ENCODE measurements at regions not wholly inside any gene's neighbourhood (a gene's known extent, or its start where the extent isn't known, plus 50 kb on each side); places are given as distances from the start of the nearest gene placed in this dataset.

DNA sequence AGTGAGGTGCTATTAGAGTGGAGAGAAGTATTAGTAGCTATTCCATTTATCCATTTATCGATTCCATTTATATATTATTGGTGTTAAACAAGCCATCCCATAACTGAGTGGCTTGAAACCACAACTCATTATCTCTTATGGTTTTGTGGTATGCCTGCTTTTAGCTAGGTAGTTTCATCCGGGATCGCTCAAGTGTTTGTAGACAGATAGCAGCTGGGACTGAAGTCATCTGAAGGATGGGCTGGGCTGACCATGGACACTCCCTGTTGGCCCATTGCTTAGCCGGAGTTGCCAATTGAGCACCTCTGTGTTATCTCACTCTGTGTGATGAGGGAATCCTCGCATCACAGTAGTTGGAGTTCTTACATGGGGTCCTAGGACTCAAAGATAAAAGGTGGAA is 622.5 kb downstream of the PLA2G4A start:
- TF ChIP-seq, protein P1, sequence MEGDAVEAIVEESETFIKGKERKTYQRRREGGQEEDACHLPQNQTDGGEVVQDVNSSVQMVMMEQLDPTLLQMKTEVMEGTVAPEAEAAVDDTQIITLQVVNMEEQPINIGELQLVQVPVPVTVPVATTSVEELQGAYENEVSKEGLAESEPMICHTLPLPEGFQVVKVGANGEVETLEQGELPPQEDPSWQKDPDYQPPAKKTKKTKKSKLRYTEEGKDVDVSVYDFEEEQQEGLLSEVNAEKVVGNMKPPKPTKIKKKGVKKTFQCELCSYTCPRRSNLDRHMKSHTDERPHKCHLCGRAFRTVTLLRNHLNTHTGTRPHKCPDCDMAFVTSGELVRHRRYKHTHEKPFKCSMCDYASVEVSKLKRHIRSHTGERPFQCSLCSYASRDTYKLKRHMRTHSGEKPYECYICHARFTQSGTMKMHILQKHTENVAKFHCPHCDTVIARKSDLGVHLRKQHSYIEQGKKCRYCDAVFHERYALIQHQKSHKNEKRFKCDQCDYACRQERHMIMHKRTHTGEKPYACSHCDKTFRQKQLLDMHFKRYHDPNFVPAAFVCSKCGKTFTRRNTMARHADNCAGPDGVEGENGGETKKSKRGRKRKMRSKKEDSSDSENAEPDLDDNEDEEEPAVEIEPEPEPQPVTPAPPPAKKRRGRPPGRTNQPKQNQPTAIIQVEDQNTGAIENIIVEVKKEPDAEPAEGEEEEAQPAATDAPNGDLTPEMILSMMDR (conservative IDR thresholded peaks at IDR 0.05; ENCODE audit: low read depth in 2 of 2): no peak
- no peak for TF ChIP-seq EZH2phosphoT487 (IDR thresholded peaks at IDR 0.05; ENCODE audit: unreplicated experiment)
- no peak for TF ChIP-seq POLR2AphosphoS5 (IDR thresholded peaks at IDR 0.05; ENCODE audit: low read depth)
- no peak for TF ChIP-seq STAT1 (IDR thresholded peaks at IDR 0.05; ENCODE audit: unreplicated experiment)
- no peak for TF ChIP-seq EZH2 (IDR thresholded peaks at IDR 0.05; ENCODE audit: low read depth, unreplicated experiment)
- TF ChIP-seq, protein P2, sequence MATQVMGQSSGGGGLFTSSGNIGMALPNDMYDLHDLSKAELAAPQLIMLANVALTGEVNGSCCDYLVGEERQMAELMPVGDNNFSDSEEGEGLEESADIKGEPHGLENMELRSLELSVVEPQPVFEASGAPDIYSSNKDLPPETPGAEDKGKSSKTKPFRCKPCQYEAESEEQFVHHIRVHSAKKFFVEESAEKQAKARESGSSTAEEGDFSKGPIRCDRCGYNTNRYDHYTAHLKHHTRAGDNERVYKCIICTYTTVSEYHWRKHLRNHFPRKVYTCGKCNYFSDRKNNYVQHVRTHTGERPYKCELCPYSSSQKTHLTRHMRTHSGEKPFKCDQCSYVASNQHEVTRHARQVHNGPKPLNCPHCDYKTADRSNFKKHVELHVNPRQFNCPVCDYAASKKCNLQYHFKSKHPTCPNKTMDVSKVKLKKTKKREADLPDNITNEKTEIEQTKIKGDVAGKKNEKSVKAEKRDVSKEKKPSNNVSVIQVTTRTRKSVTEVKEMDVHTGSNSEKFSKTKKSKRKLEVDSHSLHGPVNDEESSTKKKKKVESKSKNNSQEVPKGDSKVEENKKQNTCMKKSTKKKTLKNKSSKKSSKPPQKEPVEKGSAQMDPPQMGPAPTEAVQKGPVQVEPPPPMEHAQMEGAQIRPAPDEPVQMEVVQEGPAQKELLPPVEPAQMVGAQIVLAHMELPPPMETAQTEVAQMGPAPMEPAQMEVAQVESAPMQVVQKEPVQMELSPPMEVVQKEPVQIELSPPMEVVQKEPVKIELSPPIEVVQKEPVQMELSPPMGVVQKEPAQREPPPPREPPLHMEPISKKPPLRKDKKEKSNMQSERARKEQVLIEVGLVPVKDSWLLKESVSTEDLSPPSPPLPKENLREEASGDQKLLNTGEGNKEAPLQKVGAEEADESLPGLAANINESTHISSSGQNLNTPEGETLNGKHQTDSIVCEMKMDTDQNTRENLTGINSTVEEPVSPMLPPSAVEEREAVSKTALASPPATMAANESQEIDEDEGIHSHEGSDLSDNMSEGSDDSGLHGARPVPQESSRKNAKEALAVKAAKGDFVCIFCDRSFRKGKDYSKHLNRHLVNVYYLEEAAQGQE (IDR thresholded peaks at IDR 0.05; ENCODE audit: unreplicated experiment): no peak
- TF ChIP-seq CREB1 (CRISPR knock-in tag; IDR thresholded peaks at IDR 0.05; ENCODE audit: low read depth): no peak
- TF ChIP-seq, protein P3, sequence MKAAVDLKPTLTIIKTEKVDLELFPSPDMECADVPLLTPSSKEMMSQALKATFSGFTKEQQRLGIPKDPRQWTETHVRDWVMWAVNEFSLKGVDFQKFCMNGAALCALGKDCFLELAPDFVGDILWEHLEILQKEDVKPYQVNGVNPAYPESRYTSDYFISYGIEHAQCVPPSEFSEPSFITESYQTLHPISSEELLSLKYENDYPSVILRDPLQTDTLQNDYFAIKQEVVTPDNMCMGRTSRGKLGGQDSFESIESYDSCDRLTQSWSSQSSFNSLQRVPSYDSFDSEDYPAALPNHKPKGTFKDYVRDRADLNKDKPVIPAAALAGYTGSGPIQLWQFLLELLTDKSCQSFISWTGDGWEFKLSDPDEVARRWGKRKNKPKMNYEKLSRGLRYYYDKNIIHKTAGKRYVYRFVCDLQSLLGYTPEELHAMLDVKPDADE (IDR thresholded peaks at IDR 0.05): no peak
- TF ChIP-seq JUNB (IDR thresholded peaks at IDR 0.05; ENCODE audit: unreplicated experiment): no peak

All from GM23338 (cell line).